Skin of body (tissue), 1 donor: ENCODE measurements at regions not wholly inside any gene's neighbourhood (a gene's known extent, or its start where the extent isn't known, plus 50 kb on each side); places are given as distances from the start of the nearest gene placed in this dataset.
"Not testable (repeated sequence)": the region's sequence is repeated elsewhere in the genome, so short reads cannot be mapped to it uniquely, and the experiment has no call there.

ENCODE experiments used
- DNase-seq: peaks from one replicate; lab custom pipeline; 2025; lab: John Stamatoyannopoulos, UW

- no peak for DNase-seq
Observed at GRCh38 chr1:220942278-220942677, 63.0 kb downstream of the HLX start.

GRCh38 chr1:220942914-220943313 lies 63.7 kb downstream of the HLX start:
- not testable (repeated sequence) for DNase-seq

GRCh38 chr1:220943319-220943996 lies 64.2 kb downstream of the HLX start:
- DNase-seq, result no peak

- no peak for DNase-seq
Observed at GRCh38 chr1:220950576-220950975, 71.3 kb downstream of the HLX start.

GRCh38 chr1:220952961-220953643 lies 73.9 kb downstream of the HLX start:
- peak; percentile 38 for DNase-seq

GRCh38 chr1:220954321-220955075 lies 75.3 kb downstream of the HLX start:
- DNase-seq, result no peak

GRCh38 chr1:220955116-220955515 lies 75.9 kb downstream of the HLX start:
- no peak for DNase-seq

GRCh38 chr1:220956501-220957232 lies 77.4 kb downstream of the HLX start:
- DNase-seq, result peak; percentile 75

GRCh38 chr1:220957233-220957605 lies 78.0 kb downstream of the HLX start:
- DNase-seq, result peak; percentile 75

- DNase-seq, result no peak
Observed at GRCh38 chr1:220958234-220958633, 79.0 kb downstream of the HLX start.

- no peak for DNase-seq
Observed at GRCh38 chr1:220962031-220962751, 82.9 kb downstream of the HLX start.

GRCh38 chr1:220966041-220966440 lies 86.8 kb downstream of the HLX start:
- DNase-seq, result no peak

- no peak for DNase-seq
Observed at GRCh38 chr1:220966473-220966872, 87.2 kb downstream of the HLX start.

GRCh38 chr1:220966881-220967611 lies 87.8 kb downstream of the HLX start:
- DNase-seq, result no peak

GRCh38 chr1:220967911-220968310 lies 88.7 kb downstream of the HLX start:
- DNase-seq, result no peak

- not testable (repeated sequence) for DNase-seq
Observed at GRCh38 chr1:220969281-220969680, 90.0 kb downstream of the HLX start.

GRCh38 chr1:220970311-220970710 lies 91.1 kb downstream of the HLX start:
- DNase-seq, result no peak

- no peak for DNase-seq
Observed at GRCh38 chr1:220971221-220971620, 92.0 kb downstream of the HLX start.

GRCh38 chr1:220974431-220974830 lies 95.2 kb downstream of the HLX start:
- DNase-seq, result no peak

GRCh38 chr1:220976390-220976789 lies 97.1 kb downstream of the HLX start:
- DNase-seq, result no peak
